IMR-90 (cell line): ENCODE measurements at regions not wholly inside any gene's neighbourhood (a gene's known extent, or its start where the extent isn't known, plus 50 kb on each side); places are given as distances from the start of the nearest gene placed in this dataset.

Experiments used
- ATAC-seq: fragments of 200-7000 bp; cut with Tn5 transposase; 2 replicates; pipeline ENCODE4 v1.9.1; 2020; ENCODE audit warnings: low read depth, mild to moderate bottlenecking, moderate library complexity
- BruUV-seq: library from RNA; stranded (reverse); fragments of 400-500 nt; replicated peaks from 2 replicates; lab custom pipeline; 2021; lab: Mats Ljungman, UMichigan
- CTCF ChIA-PET: fragments of 300-600 bp; formaldehyde crosslinking; extraction: SDS; loops from one replicate; lab custom pipeline; 2021; ENCODE audit warnings: antibody characterized with exemption; lab: Yijun Ruan, JAX
- POLR2A ChIA-PET: fragments of 300-600 bp; sonication (Branson Sonifier 250); formaldehyde crosslinking; loops from one replicate; lab custom pipeline; 2022; ENCODE audit warnings: antibody characterized with exemption; ENCODE audit not compliant: unreplicated experiment; lab: Charles Lee
- DNase-seq: peaks from one replicate; pipeline ENCODE4 v3.0.0; 2013
- H2AFZ ChIP-seq: replicated peaks from 2 replicates; pipeline ENCODE3; 2013; ENCODE audit warnings: low read length, mild to moderate bottlenecking; ENCODE audit not compliant: poor library complexity
- H2AK5ac ChIP-seq: 2 replicates; pipeline ENCODE4 v1.6.1; 2013; ENCODE audit warnings: low read depth, low read length, inconsistent platforms
- H2AK9ac ChIP-seq: replicated peaks from 2 replicates; pipeline ENCODE3; 2013; ENCODE audit warnings: mild to moderate bottlenecking, low read depth, low read length, moderate library complexity; ENCODE audit not compliant: poor library complexity
- H2BK120ac ChIP-seq: 2 replicates; pipeline ENCODE4 v1.6.1; 2013; ENCODE audit warnings: low read depth, low read length, inconsistent platforms
- H2BK15ac ChIP-seq: 3 replicates; pipeline ENCODE4 v1.6.1; 2013; ENCODE audit warnings: low read depth, low read length, inconsistent platforms
- H2BK20ac ChIP-seq: 2 replicates; pipeline ENCODE4 v1.6.1; 2013; ENCODE audit warnings: low read depth, mild to moderate bottlenecking, inconsistent platforms, low read length, moderate library complexity
- H2BK5ac ChIP-seq: 2 replicates; pipeline ENCODE4 v1.6.1; 2013; ENCODE audit warnings: mild to moderate bottlenecking, low read depth, low read length, inconsistent platforms; ENCODE audit not compliant: poor library complexity, severe bottlenecking
- H3K14ac ChIP-seq: replicated peaks from 2 replicates; pipeline ENCODE4 v1.6.1; 2013; ENCODE audit warnings: low read depth, low read length, inconsistent platforms
- H3K18ac ChIP-seq: 2 replicates; pipeline ENCODE4 v1.6.1; 2013; ENCODE audit warnings: low read depth, low read length, control low read depth
- H3K23ac ChIP-seq: 2 replicates; pipeline ENCODE4 v1.6.1; 2013; ENCODE audit warnings: low read depth, low read length, inconsistent platforms
- H3K27ac ChIP-seq: 2 replicates; pipeline ENCODE4 v1.5.1; 2013; ENCODE audit warnings: mild to moderate bottlenecking, control low read depth, low read length; ENCODE audit not compliant: insufficient read depth
- H3K27me3 ChIP-seq: 2 replicates; pipeline ENCODE4 v1.6.1; 2013; ENCODE audit warnings: low read length; ENCODE audit not compliant: control insufficient read depth, insufficient read depth
- H3K36me3 ChIP-seq: 2 replicates; pipeline ENCODE4 v1.6.1; 2013; ENCODE audit warnings: low read length, mixed read lengths; ENCODE audit not compliant: control insufficient read depth, insufficient read depth
- H3K4ac ChIP-seq: 2 replicates; pipeline ENCODE4 v1.6.1; 2013; ENCODE audit warnings: low read depth, low read length, inconsistent platforms
- H3K4me1 ChIP-seq: 2 replicates; pipeline ENCODE4 v1.6.1; 2013; ENCODE audit warnings: low read length, mixed read lengths; ENCODE audit not compliant: control insufficient read depth, insufficient read depth
- H3K4me2 ChIP-seq: 2 replicates; pipeline ENCODE4 v1.6.1; 2013; ENCODE audit warnings: low read depth, mild to moderate bottlenecking, control low read depth, low read length, moderate library complexity
- H3K4me3 ChIP-seq: 2 replicates; pipeline ENCODE4 v1.5.1; 2013; ENCODE audit warnings: low read depth, mild to moderate bottlenecking, control low read depth, low read length, moderate library complexity; ENCODE audit not compliant: insufficient read depth
- H3K56ac ChIP-seq: 2 replicates; pipeline ENCODE4 v1.6.1; 2013; ENCODE audit warnings: low read length, inconsistent platforms; ENCODE audit not compliant: insufficient read depth; ENCODE audit errors: extremely low read depth
- H3K79me1 ChIP-seq, 2 experiments: 2 replicates each; pipeline ENCODE4 v1.6.1; 2013; ENCODE audit warnings: low read length in 2 of 2, inconsistent platforms in 1 of 2, low read depth in 1 of 2
- H3K9ac ChIP-seq: 2 replicates; pipeline ENCODE4 v1.6.1; 2013; ENCODE audit warnings: low read depth, low read length, control low read depth
- H3K9me1 ChIP-seq: 2 replicates; pipeline ENCODE4 v1.6.1; 2013; ENCODE audit warnings: low read length, inconsistent platforms; ENCODE audit not compliant: insufficient read depth
- H3K9me3 ChIP-seq: 2 replicates; pipeline ENCODE4 v1.6.1; 2013; ENCODE audit warnings: low read length; ENCODE audit not compliant: control insufficient read depth, insufficient read depth
- H4K20me1 ChIP-seq: 2 replicates; pipeline ENCODE4 v1.6.1; 2013; ENCODE audit warnings: low read length, inconsistent platforms; ENCODE audit not compliant: insufficient read depth
- H4K5ac ChIP-seq: 2 replicates; pipeline ENCODE4 v1.6.1; 2013; ENCODE audit warnings: mild to moderate bottlenecking, low read depth, low read length, control low read depth
- H4K8ac ChIP-seq, 2 experiments: 2 replicates each; pipeline ENCODE4 v1.6.1; 2013; ENCODE audit warnings: low read depth in 2 of 2, low read length in 2 of 2, control low read depth in 1 of 2, inconsistent platforms in 1 of 2
- H4K91ac ChIP-seq: 2 replicates; pipeline ENCODE4 v1.6.1; 2013; ENCODE audit warnings: low read depth, low read length, inconsistent platforms; ENCODE audit not compliant: insufficient read depth
- BHLHE40 ChIP-seq: fragments of 150-350 bp; IDR thresholded peaks from 2 replicates; pipeline ENCODE4 v1.6.1; 2016; ENCODE audit warnings: mild to moderate bottlenecking, low read depth, low read length
- CEBPB ChIP-seq: IDR thresholded peaks from 2 replicates; pipeline ENCODE4 v1.6.1; 2012; ENCODE audit warnings: low read depth, low read length, improper control_type of control experiment
- FOS ChIP-seq: fragments of 150-350 bp; IDR thresholded peaks from 2 replicates; pipeline ENCODE4 v1.6.1; 2016; ENCODE audit warnings: low read depth, low read length
- MAZ ChIP-seq: IDR thresholded peaks from 2 replicates; pipeline ENCODE4 v1.6.1; 2012; ENCODE audit warnings: low read depth, mild to moderate bottlenecking, low read length, improper control_type of control experiment, moderate library complexity, borderline replicate concordance
- MXI1 ChIP-seq: IDR thresholded peaks from 2 replicates; pipeline ENCODE4 v1.6.1; 2012; ENCODE audit warnings: low read depth, mild to moderate bottlenecking, low read length, moderate library complexity, borderline replicate concordance
- NFE2L2 ChIP-seq: fragments of 150-350 bp; IDR thresholded peaks from 2 replicates; pipeline ENCODE4 v1.6.1; 2016; ENCODE audit warnings: low read depth, mild to moderate bottlenecking, low read length
- RFX5 ChIP-seq: IDR thresholded peaks from 2 replicates; pipeline ENCODE4 v1.8.0; 2012; ENCODE audit warnings: low read depth, mild to moderate bottlenecking, low read length, moderate library complexity
- SMC3 ChIP-seq: fragments of 150-350 bp; IDR thresholded peaks from 2 replicates; pipeline ENCODE4 v1.6.1; 2016; ENCODE audit warnings: low read depth, mild to moderate bottlenecking, antibody characterized with exemption, low read length, moderate library complexity
- WGBS, 2 experiments: methylation state at CpG; one replicate each; pipeline versions ENCODE4 v1.1.5 to v1.1.7; 2013; ENCODE audit warnings: missing lambda C conversion rate in 2 of 2; ENCODE audit not compliant: insufficient read length in 1 of 2; ENCODE audit errors: extremely low coverage in 2 of 2; 5-methylcytosine and 5-hydroxymethylcytosine counted together
- dilution Hi-C: fragments of 300-500 bp; cut with HindIII; formaldehyde crosslinking; loops from one replicate; pipeline ENCODE4 v1.14.3; 2018; ENCODE audit warnings: low sequenced_read_pairs; ENCODE audit not compliant: unreplicated experiment
- in situ Hi-C: fragments of 300-500 bp; cut with MboI; formaldehyde crosslinking; loops from 3 replicates; pipeline ENCODE4 v1.14.3; 2019; ENCODE audit warnings: low sequenced_read_pairs, inconsistent platforms, mixed read lengths
- intact Hi-C: fragments of 100-400 bp; cut with micrococcal nuclease; formaldehyde crosslinking; loops from 2 replicates; pipeline ENCODE4 v1.10.0; 2022
- TF ChIP-seq, protein P1 (sequence below): fragments of 150-350 bp; IDR thresholded peaks from 2 replicates; pipeline ENCODE4 v1.6.1; 2016; ENCODE audit warnings: low read depth, mild to moderate bottlenecking, low read length, moderate library complexity, borderline replicate concordance
- TF ChIP-seq, protein P2 (sequence below): fragments of 150-350 bp; IDR thresholded peaks from 2 replicates; pipeline ENCODE4 v1.6.1; 2017; ENCODE audit warnings: mild to moderate bottlenecking, antibody characterized with exemption, low read length, low read depth

DNA sequence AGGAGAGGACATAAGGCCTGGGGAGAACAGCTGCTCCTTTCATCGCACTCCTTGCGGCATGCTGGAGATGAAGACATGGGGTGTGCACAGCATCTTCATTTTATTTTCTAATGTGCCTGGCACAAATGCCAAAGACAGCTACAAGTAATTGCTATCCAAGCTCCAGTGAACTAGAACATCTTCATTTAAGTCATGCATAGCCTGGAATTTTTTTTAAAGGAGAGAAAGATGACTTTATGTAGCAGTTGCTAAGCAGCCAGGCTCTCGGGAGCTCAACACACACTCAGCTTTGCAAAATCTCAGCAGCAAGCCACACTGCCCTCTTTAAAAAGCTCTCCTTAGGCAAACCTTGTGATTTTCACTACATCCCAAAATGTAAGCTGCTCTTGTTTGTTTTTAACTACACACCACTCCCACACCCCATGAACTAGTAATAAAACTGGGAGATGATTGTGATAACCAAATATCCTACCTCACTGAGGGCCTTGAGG lies 164.5 kb upstream of the POU2AF2 start:
- no peak overlapping the region for H3K56ac ChIP-seq
- H3K4me3 ChIP-seq: no peak overlapping the region
- in situ Hi-C loops (no loop called here), intact Hi-C loops (no loop called here), dilution Hi-C loops (no loop called here)
- H4K5ac ChIP-seq: no peak overlapping the region
- no peak overlapping the region for H4K91ac ChIP-seq
- no peaks in the 10 kb centered on the region for H3K79me1 ChIP-seq
- H3K4ac ChIP-seq: no peak overlapping the region
- no CpG with 5 or more reads among the region's 3 CpGs for WGBS, 2 experiments
- CTCF ChIA-PET: no interaction called here
- no peak overlapping the region for H4K8ac ChIP-seq
- no peaks in the 10 kb centered on the region for H3K4me1 ChIP-seq
- no peak overlapping the region for H2AFZ ChIP-seq
- no peak overlapping the region for H3K4me2 ChIP-seq
- H2BK20ac ChIP-seq: no peak overlapping the region
- no peaks in the 10 kb centered on the region for H3K27me3 ChIP-seq
- no peak overlapping the region for H2BK5ac ChIP-seq
- no peaks in the 10 kb centered on the region; the same call in 1 of the 2 replicates for H3K9me1 ChIP-seq
- H3K14ac ChIP-seq: no peak overlapping the region
- H4K20me1 ChIP-seq: no peaks in the 10 kb centered on the region
- ATAC-seq (no peak), DNase-seq (peak; percentile 7)
- H3K18ac ChIP-seq: no peak overlapping the region
- no peaks in the 10 kb centered on the region for H3K36me3 ChIP-seq
- POLR2A ChIA-PET: no interaction called here
- no TSS peak for BruUV-seq
- H3K27ac ChIP-seq: no peak overlapping the region
- H2BK15ac ChIP-seq: no peak overlapping the region
- H3K9me3 ChIP-seq: no peaks in the 10 kb centered on the region
- no peak overlapping the region for H2AK9ac ChIP-seq
- H2BK120ac ChIP-seq: no peak overlapping the region
- no peak overlapping the region for H3K23ac ChIP-seq
- H3K9ac ChIP-seq: no peak overlapping the region
- TF ChIP-seq MXI1 (no peak), SMC3 (no peak), NFE2L2 (no peak), FOS (no peak), BHLHE40 (no peak), CEBPB (no peak), MAZ (no peak), RFX5 (no peak)
- TF ChIP-seq, protein P1, sequence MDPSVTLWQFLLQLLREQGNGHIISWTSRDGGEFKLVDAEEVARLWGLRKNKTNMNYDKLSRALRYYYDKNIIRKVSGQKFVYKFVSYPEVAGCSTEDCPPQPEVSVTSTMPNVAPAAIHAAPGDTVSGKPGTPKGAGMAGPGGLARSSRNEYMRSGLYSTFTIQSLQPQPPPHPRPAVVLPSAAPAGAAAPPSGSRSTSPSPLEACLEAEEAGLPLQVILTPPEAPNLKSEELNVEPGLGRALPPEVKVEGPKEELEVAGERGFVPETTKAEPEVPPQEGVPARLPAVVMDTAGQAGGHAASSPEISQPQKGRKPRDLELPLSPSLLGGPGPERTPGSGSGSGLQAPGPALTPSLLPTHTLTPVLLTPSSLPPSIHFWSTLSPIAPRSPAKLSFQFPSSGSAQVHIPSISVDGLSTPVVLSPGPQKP: no peak
- TF ChIP-seq, protein P2, sequence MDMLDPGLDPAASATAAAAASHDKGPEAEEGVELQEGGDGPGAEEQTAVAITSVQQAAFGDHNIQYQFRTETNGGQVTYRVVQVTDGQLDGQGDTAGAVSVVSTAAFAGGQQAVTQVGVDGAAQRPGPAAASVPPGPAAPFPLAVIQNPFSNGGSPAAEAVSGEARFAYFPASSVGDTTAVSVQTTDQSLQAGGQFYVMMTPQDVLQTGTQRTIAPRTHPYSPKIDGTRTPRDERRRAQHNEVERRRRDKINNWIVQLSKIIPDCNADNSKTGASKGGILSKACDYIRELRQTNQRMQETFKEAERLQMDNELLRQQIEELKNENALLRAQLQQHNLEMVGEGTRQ: no peak
- H2AK5ac ChIP-seq: no peak overlapping the region
